BE2C (cell line): ENCODE measurements at regions not wholly inside any gene's neighbourhood (a gene's known extent, or its start where the extent isn't known, plus 50 kb on each side); places are given as distances from the start of the nearest gene placed in this dataset.

Source experiments
- DNase-seq: peaks from one replicate; pipeline ENCODE4 v3.0.0-alpha.2; 2020
- H3K27me3 ChIP-seq: fragments of 250-450 bp; sonication (Bioruptor Pico); 2 replicates; pipeline ENCODE4 v1.5.1; 2020; ENCODE audit warnings: mild to moderate bottlenecking
- H3K36me3 ChIP-seq: fragments of 250-450 bp; sonication (Bioruptor Pico); 2 replicates; pipeline ENCODE4 v1.5.1; 2020; ENCODE audit warnings: mild to moderate bottlenecking
- H3K4me1 ChIP-seq: fragments of 250-450 bp; sonication (Bioruptor Pico); 2 replicates; pipeline ENCODE4 v1.5.1; 2020
- H3K4me3 ChIP-seq: 2 replicates; pipeline ENCODE4 v1.5.1; 2011; ENCODE audit warnings: low read depth, low read length
- H3K9me3 ChIP-seq: fragments of 250-450 bp; sonication (Bioruptor Pico); 2 replicates; pipeline ENCODE4 v1.5.1; 2020
- CTCF ChIP-seq: IDR thresholded peaks from 2 replicates; pipeline ENCODE4 v1.5.1; 2012; ENCODE audit warnings: mild to moderate bottlenecking, low read depth, low read length

GRCh38 chr11:20293992-20294391 lies 69.5 kb upstream of the HTATIP2 start:
- Histone ChIP-seq H3K9me3 (no peaks in the 10 kb centered on the region), H3K27me3 (no peaks in the 10 kb centered on the region), H3K36me3 (no peaks in the 10 kb centered on the region), H3K4me3 (no peak overlapping the region), H3K4me1 (no peaks in the 10 kb centered on the region)
- TF ChIP-seq CTCF, result no peak
- no peak for DNase-seq

GRCh38 chr11:20293531-20293930 lies 70.0 kb upstream of the HTATIP2 start:
- H3K9me3 ChIP-seq, result no peaks in the 10 kb centered on the region
- TF ChIP-seq CTCF, result no peak
- no peaks in the 10 kb centered on the region for H3K4me1 ChIP-seq
- DNase-seq, result no peak
- no peaks in the 10 kb centered on the region for H3K36me3 ChIP-seq
- no peak overlapping the region for H3K4me3 ChIP-seq
- no peaks in the 10 kb centered on the region for H3K27me3 ChIP-seq

- no peak overlapping the region for H3K4me3 ChIP-seq
These were observed 73.8 kb upstream of the HTATIP2 start for GRCh38 chr11:20289732-20290131.

GRCh38 chr11:20283475-20283874 lies 80.0 kb upstream of the HTATIP2 start:
- Histone ChIP-seq H3K27me3 (no peaks in the 10 kb centered on the region), H3K4me3 (no peak overlapping the region), H3K9me3 (no peaks in the 10 kb centered on the region), H3K4me1 (no peaks in the 10 kb centered on the region), H3K36me3 (no peaks in the 10 kb centered on the region)
- no peak for TF ChIP-seq CTCF
- DNase-seq, result no peak

More at GRCh38 chr11:20289732-20290131, 73.8 kb upstream of the HTATIP2 start:
- no peaks in the 10 kb centered on the region for H3K4me1 ChIP-seq
- no peaks in the 10 kb centered on the region for H3K36me3 ChIP-seq
- no peaks in the 10 kb centered on the region for H3K9me3 ChIP-seq
- no peaks in the 10 kb centered on the region for H3K27me3 ChIP-seq
- TF ChIP-seq CTCF, result no peak
- DNase-seq, result no peak

- TF ChIP-seq CTCF, result no peak
- H3K4me3 ChIP-seq, result no peak overlapping the region
- no peaks in the 10 kb centered on the region for H3K4me1 ChIP-seq
- H3K36me3 ChIP-seq, result no peaks in the 10 kb centered on the region
- DNase-seq, result no peak
- H3K27me3 ChIP-seq, result no peaks in the 10 kb centered on the region
- H3K9me3 ChIP-seq, result no peaks in the 10 kb centered on the region
These were observed 84.8 kb upstream of the HTATIP2 start for GRCh38 chr11:20278727-20279126.

GRCh38 chr11:20277014-20277413 lies 86.5 kb upstream of the HTATIP2 start:
- DNase-seq, result no peak
- Histone ChIP-seq H3K9me3 (no peaks in the 10 kb centered on the region), H3K36me3 (no peaks in the 10 kb centered on the region), H3K27me3 (no peaks in the 10 kb centered on the region), H3K4me3 (no peak overlapping the region), H3K4me1 (no peaks in the 10 kb centered on the region)
- TF ChIP-seq CTCF, result no peak
